Stimulated activated CD4-positive, alpha-beta T cell treated with anti-CD3 and anti-CD28 coated beads, Interleukin-15, amount 100 ng/mL, for 1 hour (primary cell): ENCODE measurements at regions not wholly inside any gene's neighbourhood (a gene's known extent, or its start where the extent isn't known, plus 50 kb on each side); places are given as distances from the start of the nearest gene placed in this dataset.

Experiments
- DNase-seq, 2 donors: peaks; one replicate each; pipeline ENCODE4 v3.0.0-alpha.2; 2020; ENCODE audit warnings: low read depth in 1 of 2, low spot score in 1 of 2

- DNase-seq, result no peak
These were observed 81.3 kb upstream of the BHLHE23 start for GRCh38 chr20:63087872-63088680.

DNA sequence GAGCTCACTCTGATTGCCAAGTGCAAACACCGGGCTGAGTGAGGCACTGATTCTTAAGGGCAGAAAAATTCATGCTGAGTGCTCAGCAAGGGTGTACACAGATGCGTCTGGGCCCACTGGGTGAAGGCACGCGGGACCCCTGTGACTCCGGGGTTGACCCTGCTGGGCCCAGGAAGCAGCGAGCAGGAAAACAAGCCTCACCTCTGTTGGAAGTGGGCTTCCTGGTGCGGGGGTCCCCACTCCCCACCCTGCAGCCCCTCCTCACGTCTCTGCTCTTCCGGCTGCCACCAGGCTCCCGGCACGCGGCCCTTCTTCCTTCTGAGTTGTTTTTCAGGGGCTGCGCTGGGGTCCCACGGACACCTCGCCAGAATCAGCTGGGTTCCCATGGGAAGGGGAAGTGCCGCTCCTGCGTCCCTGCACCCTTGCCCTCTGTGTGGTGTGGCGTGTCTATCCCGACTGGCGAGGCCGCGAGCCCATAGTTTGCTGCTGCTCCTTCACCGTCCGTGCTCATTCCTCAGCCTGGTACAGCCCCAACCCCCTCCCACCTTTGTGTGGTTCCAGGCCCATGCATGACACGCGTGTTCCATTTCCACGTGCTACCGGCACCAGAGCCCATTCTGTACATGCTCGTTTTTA, 80.6 kb upstream of the BHLHE23 start:
- DNase-seq, result no peak

DNA sequence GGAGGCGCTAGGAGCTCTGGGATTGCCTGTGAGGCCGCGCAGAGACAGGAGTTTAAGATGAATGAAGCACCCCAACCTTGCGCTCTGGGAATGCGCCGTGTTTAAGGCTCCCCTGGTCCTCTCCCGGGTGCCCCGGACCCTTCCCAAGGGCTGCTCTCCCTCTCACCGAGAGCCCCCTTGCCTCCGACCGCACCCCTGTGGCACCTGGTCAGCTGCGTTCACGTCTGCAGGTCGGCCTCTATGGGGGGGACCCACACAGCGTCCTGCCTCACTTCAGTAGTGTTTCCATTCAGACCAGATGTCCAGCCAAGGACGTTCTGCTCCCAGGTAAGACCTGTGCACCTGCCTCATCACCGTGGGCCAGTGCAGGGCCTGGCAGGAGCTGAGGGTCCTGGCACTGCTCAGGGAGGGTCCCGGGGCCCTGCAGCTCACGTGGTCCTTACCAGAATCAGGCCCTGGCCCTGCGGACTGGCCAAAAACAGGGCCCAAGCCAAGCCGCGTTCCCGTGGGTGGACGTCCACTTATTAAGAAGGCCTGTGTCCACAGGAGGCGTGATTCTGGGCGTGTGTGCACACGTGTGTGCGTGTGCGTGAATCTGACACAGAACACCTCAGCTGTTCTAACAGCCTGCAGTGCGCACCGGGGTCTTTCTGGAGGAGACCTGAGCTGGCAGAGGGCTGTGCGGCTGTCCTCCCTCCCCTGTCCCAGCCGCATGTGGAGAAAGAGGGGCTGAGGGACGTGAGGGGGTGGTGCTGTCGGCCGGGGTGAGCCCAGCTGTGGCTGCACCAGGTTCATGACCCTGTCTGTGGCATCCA, 79.9 kb upstream of the BHLHE23 start:
- DNase-seq, result no peak

DNA sequence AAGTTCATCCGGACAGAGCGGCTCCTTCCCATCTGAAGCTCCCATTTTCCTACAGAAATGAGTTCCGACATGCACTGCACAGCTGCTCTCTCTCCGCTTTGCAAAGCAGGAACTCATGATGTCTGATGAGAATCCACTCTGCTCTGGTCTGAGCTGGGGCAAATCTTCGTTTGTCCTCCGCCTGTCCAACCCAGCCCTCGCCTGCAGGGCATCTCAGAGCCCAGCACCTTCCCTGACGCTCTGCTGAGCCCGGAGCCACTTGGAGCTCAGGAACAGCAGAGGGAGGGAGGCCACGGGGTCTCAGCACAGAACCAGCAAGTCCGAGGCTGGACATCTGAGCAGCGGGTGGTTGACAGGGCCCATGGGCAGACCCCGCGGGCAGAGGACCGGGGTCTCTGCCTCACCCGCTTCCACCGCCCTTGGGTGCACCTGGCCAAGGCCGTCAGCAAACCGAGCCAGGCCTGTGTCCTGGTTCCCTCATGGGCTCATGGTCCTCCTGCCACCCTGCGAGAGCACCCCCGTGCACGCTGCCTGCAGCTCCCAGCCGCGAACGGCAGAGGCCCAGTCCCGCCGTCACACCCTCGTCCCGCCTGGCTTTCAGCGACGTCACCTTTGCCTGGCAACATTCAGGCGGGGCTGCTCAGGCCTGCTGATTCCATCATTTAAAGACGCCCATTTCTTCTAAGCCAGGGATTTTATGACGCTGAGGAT, 78.5 kb upstream of the BHLHE23 start:
- no peak for DNase-seq

DNA sequence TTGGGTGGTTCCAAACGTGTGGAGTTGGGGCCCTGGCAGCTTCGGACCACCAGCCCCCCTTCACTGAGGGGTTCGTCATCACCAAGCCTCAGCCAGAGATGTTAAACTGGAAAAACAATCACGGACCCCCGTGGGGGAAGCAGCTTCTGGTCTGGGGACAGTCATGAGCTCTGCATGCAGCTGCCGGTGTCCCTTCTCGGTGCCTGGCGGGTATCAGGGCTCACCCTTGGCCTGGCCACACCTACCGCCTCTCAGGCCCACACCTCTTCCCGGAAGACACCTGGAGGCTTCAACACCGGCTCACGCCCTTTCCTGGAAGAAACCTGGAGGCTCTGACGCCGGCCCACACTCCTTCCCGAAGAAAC, 77.8 kb upstream of the BHLHE23 start:
- no peak for DNase-seq

DNA sequence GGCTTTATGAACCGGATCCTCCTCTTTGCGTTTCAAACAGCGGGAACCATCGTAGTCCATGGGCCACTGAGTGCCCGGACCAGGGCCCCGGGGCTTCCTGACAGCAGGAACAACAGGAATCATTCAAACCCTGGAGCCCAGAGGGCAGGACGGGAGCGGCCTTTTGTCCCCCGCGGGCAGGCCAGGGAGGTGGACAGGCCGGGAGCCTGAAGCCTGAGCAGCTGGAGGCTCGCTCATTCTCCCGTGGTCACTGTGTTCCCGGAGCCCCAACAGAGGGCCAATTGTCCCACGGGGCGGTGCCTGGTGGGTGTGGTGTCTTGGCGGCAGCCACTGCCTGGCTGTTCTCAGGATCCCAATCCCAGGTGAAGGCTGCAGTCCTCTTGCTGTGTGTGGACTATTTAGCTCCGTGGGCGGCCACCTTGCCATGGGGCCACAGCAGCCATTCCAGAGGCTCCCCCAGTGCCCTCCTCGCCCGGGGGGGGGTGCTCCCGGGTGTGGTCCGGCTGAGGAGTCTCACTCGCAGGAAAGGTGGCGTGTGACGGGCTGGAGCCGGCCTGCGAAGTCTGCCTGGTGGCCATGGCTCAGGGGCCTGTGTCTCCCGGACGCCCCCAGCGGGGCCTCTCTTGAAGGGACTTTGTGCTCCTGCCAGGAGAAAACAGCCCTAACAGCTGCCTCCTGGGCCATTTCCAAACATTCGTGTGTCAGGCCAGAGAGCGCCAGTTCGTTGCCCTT, 77.2 kb upstream of the BHLHE23 start:
- DNase-seq, result no peak

DNA sequence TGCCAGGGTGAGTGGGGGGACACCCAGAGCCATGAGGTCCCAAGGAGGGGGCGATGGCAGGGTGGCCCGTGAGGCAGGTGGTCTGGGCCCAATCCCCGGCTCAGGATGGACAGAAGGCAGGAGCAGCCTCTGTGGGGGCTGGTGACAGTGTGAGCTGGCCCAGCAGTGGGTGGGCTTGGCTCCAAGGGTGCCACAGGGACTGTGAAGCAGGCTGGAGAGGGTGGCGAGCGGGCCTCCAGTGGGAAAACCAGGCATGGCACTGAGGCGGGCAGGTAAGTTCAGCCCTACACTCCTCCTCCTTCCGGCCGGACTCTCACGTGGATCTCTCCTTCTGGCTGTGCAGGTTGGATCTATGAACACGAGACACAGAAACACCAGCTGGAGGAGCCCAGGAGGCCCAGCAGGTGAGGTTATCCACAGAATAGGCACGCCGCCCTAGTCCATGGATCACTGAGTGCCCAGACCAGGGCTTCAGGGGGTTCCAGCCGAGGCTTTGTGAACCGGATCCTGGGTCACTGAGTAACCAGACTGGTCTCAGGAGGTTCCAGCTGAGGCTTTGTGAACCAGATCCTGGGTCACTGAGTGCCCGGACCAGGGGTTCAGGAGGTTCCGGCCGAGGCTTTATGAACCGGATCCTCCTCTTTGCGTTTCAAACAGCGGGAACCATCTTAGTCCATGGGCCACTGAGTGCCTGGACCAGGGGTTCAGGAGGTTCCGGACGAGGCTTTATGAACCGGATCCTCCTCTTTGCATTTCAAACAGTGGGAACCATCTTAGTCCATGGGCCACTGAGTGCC, 76.4 kb upstream of the BHLHE23 start:
- no peak for DNase-seq

GRCh38 chr20:63082308-63082938, 75.7 kb upstream of the BHLHE23 start:
- peak in 1 of 2 donors; percentile 25 for DNase-seq

DNA sequence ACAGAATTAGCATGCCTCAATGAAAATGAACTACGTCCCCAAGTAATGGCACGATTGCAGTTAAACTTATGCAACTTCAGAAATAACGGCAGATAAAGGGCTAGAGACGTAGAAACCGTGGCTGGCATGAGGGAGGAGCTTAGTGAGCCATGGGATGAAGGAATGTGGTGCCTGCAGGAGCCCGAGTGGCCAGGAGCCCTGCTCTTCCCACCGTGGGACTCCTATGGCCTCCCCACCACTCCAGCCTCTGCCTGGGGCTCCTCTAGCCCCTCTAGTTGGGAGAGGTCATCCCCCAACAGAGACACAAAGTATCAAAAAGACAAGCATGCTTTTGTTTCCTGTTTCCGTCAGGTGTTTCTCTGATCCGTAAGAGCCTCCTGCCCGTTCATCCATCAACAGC, 75.1 kb upstream of the BHLHE23 start:
- no peak for DNase-seq

GRCh38 chr20:63081351-63081750, 74.6 kb upstream of the BHLHE23 start:
- no peak for DNase-seq

DNA sequence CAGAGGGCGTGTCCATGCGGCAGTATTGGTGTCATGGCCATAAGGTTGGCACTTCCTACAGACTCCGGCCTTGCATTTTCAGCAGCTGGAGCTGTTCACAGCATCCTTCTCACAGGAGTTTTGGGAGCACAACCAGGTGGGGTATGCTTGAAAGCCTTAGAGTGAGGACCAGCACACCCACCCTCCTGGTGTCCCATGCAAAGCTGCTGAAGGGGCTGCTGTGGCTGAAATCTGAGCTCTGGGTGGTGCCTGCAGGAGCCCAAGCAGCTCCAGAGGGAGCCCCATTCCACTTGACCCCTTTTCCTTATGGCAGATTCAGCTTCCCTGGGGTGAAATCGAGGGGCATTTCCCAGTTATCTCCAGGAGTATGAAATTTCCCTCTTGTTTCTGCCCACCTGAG, 74.0 kb upstream of the BHLHE23 start:
- DNase-seq, result no peak

- no peak for DNase-seq
These were observed 73.6 kb upstream of the BHLHE23 start for GRCh38 chr20:63080411-63080810.

GRCh38 chr20:63079971-63080370, 73.2 kb upstream of the BHLHE23 start:
- DNase-seq, result no peak

DNA sequence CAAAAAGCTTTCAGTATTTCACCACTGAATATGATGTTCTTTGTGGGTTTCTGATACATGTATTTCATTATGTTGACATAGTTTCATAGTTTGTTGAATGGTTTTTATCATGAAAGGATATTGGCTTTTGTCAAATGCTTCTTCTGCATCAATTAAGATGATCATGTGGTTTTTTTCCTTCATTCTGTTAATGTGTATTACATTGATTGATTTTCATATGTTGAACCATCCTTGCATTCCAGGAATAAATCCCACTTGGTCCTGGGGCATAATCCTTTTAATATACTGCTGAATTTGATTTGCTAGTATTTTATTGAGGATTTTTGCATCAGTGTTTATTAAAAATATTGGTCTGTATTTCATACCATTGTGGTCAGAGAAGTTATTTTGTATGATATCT, 70.9 kb upstream of the BHLHE23 start:
- no peak for DNase-seq

GRCh38 chr20:63076421-63076820, 69.7 kb upstream of the BHLHE23 start:
- no peak for DNase-seq

GRCh38 chr20:63074631-63075030, 67.9 kb upstream of the BHLHE23 start:
- no peak for DNase-seq

- no peak for DNase-seq
These were observed 67.4 kb upstream of the BHLHE23 start for GRCh38 chr20:63074182-63074581.

- DNase-seq, result no peak
These were observed 66.9 kb upstream of the BHLHE23 start for GRCh38 chr20:63073738-63074065.

GRCh38 chr20:63072991-63073737, 66.4 kb upstream of the BHLHE23 start:
- no peak for DNase-seq
